HG02938 (cell line): ENCODE measurements at regions not wholly inside any gene's neighbourhood (a gene's known extent, or its start where the extent isn't known, plus 50 kb on each side); places are given as distances from the start of the nearest gene placed in this dataset.

Experiments
- ATAC-seq: cut with Tn5 transposase; IDR thresholded peaks from one replicate; pipeline ENCODE4 v1.9.1; 2021; ENCODE audit warnings: mild to moderate bottlenecking, moderate library complexity; ENCODE audit not compliant: unreplicated experiment

DNA sequence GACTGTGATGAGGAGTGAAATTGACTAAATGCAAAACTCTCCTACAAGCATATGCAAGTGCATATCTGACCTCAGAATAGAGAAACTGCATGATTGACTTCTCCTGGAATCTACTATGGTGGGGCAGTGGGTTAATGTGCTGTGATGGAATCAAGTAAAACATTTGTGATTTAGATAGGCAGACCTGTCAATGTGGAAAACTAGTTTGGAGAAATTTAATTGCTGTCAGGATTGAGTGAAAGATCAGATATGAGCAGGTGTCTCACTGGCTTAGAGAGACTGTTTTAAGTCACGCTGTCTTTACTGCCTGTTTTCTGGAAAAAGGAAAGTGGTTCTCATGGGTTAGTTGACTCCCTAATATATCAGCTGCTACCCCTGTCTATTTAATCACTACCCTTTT lies 881.0 kb upstream of the CNTNAP5 start:
- ATAC-seq, result no peak

DNA sequence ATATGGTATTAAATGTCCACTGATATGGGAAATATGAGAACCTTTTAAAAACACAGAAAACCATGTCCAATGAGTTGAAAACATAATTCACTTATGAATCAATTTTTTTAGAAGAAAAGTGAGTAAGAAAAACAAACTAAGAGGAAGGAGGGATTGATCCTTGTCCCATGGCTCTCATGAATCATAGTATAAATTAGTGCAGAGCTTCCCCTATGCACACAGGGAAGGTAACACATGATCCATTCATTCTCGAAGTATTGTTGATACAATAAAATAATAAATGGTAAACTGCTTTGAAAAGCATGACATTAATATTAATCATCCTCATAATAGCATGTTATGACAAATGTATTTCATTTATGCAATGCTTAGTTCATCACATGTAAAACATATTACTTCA lies 872.0 kb upstream of the CNTNAP5 start:
- no peak for ATAC-seq

DNA sequence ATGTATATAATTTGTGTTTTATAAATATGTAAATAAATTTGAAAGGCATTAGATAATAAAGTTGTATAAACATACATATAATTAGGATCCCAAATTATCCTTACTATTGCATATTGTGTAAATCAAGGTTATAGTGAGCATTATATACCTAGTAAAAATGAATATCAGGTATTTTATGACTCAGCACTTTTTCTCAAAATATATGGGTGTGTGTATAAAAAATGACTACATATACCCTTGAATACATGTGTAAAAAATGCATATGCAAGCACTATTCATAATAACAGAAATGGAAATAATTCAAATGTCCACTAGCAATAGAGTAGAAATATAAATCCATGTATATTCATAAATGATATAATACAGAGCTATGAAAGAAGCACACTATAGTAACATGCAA lies 870.9 kb upstream of the CNTNAP5 start:
- ATAC-seq, result no peak

DNA sequence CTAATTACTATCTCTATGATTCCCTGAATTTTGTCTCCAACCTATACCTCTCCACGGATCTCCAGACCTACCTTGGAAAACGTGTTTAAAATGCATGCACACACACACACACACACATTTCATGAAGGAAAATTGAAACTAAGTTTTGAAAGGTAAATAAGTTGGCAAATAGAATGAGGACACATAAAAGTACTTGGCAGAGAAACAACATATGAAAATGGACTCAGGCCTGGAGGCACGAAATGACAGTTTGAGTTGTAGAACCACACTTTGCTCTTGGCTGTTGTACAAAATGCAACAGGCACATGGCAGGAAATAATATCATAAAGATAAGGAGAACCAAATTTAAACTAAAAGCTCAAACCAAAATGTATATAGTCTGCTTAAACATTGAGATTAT lies 868.1 kb upstream of the CNTNAP5 start:
- ATAC-seq, result no peak

DNA sequence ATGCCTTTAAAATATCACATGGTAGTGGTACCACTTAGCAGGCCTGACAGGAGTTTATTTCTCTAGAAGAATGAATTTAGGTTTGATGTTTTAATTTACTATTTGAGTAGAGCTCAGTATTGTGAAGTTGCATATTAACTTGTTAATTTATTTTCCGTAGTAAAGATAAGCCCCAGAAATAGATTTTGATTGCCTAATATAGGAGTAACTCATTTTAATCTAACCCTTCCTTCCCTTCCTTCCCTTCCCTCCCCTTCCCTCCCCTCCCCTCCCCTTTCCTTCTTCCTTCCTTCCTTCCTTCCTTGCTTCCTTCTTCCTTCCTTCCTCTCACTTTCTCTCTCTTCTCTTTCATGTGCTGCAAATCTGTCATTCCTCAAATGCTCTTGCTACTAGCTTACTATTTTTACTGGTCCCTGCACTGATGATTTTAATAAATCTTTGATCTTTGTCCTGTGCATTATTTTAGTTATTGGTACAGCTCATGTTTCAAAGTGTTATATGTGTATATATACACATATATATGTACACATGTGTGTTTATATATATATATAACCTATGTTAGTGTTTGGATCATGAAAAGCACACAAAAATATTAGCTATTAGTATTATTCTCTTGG lies 862.6 kb upstream of the CNTNAP5 start:
- no peak for ATAC-seq

DNA sequence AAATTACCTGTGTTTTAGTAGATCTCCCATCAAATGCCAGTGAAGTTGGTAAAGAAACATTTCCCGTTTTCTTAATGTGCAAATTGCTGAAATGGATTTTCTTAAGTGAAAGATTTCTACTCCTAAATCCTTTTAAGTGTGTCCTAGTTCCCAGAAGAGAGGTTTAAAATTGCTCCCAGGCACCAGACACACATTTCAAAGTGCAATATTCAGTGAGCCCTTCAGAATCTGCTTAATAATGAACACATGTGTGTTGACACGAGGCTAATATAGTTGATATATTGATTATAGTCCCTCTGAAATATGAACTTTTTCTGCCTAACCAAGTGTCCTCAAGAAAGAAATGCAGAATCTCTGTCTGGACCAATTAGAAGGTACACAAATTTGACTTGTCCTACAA lies 861.7 kb upstream of the CNTNAP5 start:
- ATAC-seq, result no peak

DNA sequence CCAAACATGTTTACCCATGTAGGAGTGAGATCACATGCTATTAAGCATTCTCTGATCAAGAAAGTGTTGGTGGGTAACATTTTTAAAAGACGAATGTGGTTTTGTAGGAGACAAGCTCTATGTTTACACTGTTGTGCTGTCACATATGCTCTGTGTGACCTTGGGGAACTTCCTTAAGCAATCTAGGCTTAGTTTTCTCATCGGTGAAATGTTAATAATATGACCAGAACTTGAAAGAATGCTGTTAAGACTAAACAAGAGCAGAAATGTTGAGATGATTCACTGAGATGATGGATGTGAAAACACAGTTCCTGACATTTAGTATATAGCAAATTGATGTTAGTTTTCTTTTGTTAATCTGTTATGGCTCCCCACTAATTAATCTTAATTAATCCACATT lies 860.9 kb upstream of the CNTNAP5 start:
- ATAC-seq, result no peak

DNA sequence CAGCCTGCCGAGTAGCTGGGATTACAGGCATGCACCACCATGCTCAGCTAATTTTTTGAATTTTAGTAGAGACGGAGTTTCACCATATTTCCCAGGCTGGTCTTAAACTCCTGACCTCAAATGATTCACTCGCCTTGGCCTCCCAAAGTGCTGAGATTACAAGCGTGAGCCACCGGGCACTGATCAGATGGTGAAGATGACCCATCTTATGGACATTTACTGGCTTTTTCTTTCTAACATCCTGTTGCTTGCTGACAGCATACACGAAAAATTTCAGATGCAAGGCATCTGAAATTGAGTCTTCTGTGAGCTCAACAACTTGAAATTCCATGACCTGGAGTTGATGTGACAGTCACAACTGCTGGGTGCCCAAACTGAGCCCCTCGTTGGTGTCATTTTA lies 859.5 kb upstream of the CNTNAP5 start:
- no peak for ATAC-seq

DNA sequence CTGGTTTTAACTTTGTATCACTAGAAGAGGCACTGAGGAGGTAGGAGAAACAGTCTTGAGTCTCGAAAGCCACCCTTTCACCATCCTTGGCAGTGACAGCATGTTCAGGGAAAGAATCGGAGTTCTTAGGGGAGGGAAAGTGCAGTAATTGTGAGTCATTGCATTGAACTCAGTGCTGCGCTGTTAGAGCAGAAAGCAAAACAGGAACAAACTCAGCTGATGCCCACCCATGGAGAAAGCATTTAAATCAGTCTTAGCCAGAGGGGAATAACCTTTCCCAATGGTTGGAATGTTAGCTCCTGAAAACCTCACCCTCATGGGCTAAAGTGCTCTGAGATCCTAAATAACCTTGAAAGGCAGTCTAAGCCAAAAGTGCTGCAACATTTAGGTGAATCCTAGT lies 845.6 kb upstream of the CNTNAP5 start:
- ATAC-seq, result no peak

DNA sequence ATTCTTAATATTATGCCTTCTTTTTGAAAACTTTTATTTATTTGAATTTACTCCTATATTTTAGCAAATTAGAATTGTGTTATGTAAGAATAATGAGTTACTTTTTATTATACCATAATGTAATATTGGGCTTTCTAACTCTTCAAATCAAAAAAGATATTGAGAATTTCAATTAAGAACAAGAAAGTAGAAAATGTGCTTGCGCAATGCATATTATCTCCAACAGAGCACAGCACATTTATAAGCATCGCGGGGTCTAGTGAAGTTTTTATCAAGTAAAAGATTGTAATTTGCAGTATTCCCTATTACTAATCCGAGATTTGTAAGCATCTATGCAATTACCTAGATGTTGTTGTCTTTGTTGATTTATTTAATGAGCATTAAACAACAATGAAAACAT lies 829.1 kb upstream of the CNTNAP5 start:
- no peak for ATAC-seq

DNA sequence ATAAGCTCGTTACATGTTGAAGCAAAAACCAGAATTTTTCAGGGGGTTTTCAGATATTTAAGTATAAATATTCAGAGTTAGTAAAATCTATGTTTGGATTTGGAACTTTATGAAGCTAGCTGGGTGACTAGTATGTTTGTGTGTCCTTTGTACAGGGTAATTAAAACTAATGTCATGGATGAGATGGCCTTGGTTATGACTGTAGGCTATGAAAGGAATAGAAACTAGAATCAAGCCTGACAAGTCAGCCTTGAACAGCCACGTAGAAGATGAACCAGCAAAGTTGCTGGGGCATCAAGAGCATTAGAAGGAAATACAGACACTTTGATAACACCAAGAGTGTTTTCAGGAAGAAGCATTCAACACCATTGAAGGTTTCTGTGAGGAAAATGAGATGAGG lies 825.1 kb upstream of the CNTNAP5 start:
- no peak for ATAC-seq

DNA sequence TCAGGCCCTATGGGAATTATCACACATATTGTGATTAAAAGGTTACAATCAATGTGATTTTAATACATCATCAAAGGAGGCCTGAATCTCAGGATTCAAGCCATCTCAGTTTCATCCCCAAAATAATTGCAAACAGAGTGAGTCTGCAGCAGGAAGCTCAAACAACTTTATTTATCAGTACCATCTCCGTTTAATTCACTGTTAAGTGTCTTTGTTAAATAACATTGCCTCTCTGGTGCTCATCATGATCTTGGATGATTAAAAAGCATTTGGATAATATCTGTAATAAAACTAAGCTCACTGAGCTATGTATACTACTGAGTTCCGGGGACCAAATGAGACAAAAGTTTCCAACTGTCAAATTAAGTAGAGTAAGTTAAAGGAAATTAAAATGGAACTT lies 817.8 kb upstream of the CNTNAP5 start:
- no peak for ATAC-seq

DNA sequence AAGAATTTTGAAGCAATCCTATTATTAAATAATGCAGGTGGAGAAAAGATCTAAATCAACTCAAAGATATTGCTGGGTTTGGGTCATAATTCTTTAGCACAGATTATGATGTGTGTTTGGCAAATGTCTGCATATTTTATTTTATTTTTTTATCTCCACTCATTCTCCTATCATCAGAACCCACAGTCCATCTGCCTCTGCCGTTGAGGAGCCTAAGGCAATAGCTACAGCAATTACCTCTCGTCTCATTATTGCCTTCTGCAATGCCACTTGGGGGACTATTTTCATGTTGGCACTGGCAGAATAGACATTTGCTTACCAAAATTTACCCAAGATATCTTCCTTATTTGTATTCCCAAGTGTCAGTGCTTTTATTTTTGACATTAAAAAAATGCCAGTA lies 815.9 kb upstream of the CNTNAP5 start:
- ATAC-seq, result no peak

DNA sequence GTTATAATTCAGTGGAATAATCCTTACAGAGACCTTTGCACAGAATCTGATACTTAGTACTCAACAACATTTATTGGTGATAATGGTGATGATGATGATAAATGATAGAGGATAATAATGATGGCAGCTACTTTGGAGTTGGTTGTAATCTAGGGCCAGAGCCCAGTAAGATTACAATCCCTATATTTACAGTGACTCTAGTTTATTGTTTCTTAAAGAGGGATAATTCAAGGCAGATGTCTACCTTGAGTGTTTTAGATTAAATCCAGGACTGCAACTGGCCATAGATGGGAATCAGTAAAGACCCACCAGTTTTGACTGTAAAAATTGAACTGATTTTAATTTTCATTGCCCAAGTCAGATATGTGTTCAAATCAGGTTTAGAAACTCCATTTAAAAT lies 813.9 kb upstream of the CNTNAP5 start:
- no peak for ATAC-seq

DNA sequence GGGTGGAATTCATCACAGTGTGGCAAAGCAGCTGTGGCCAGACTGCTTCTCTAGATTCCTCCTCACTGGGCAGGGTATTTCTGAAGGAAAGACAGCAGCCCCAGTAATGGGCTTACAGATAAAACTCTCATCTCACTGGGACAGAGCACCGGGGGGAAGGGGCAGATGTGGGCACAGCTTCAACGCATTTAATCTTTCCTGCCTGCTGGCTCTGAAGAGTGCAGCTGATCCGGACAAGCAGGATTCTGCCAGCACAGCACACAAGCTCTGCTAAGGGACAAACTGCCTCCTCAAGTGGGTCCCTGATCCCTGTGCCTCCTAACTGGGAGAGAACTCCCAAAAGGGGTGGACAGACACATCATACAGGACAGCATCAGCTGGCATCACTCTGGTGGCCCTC lies 779.9 kb upstream of the CNTNAP5 start:
- ATAC-seq, result no peak

DNA sequence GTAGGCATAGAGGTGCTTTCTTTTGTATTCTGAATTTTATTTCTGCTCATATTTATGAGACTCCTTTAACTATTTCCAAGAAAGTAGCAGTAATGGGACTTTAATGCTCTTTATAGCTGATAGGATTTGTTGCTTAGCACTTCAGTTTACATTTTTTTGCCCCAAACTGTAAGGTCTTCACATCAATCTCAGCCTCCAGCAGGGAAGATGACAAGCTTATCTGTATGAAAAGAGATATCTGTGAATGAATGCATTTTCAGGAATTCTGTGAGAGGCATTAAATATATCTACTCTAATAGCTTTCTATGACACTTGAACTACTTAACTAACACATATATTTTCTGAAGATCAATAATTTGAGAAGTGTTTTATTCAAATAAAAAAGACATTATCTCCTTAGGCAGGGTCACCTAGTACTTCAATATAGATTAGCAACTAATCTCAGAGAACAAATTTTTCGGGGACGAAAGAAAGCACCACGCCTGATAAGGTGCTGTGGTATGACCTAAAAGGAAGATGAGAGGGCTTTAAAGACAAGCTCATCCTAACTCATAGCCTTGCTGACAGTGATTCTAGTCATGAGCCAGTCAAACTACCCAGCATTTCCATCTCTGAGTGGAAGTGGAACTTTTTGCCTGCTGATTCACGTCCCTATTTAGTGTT lies 766.1 kb upstream of the CNTNAP5 start:
- ATAC-seq, result no peak

DNA sequence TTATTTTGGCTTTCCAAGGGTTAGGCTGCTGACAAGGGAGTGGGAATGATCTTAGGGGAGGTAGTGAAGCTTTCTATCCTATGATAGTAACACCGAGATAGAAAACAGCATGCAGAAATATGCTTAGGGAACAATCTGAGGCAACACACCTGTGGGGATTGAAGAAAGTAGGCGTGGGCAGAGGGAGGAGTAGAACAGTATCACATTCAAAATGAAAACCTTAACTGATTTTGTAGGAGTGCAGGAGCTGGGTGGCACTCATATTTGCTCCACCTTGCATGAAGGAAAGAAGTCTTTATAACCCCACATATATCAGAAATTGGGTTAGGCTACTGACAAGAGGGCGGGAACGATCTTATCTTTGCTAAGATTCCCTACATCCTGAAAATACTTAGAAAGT lies 762.2 kb upstream of the CNTNAP5 start:
- no peak for ATAC-seq

DNA sequence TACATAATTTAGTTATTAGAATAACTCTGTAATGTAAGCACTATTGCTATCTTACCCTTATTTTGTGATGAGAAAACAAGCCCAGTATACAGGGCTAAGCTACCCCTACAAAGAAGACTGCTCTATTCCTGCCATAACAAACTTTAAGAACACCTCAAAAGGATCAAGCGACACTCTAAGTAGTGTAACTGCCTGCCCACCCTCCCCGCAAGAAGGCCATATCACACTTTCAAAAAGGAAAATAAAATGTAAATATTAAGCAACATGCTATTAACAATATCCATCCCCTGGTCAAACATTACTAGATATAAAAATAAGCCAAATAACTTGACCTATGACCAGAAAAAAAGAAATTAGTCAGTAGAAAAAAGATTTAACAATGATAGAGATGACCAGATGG lies 741.7 kb upstream of the CNTNAP5 start:
- no peak for ATAC-seq

DNA sequence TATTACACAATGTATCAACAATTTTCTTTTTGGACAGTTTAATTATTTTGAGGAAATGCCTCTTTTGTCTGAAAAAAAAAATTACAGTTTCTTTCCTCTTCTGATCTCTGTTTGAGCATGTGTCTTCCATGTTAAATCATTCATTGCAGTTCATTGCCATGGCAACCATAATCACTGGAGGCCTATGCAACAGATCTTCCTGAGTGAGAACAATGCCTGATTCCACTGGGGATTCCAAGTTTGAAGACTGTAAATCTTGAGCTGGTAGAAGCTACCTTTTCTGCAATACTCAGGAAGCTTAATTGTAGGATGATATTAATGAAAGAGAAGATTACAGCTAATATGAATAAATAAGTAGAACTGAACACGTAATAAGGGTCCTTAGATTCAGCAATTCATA lies 721.4 kb upstream of the CNTNAP5 start:
- no peak for ATAC-seq
